Panc1 (cell line): ENCODE measurements at regions not wholly inside any gene's neighbourhood (a gene's known extent, or its start where the extent isn't known, plus 50 kb on each side); places are given as distances from the start of the nearest gene placed in this dataset.

Experiments
- ATAC-seq: fragments of 200-7000 bp; cut with Tn5 transposase; 2 replicates; pipeline ENCODE4 v1.9.1; 2020; ENCODE audit warnings: mild to moderate bottlenecking, moderate library complexity
- BruUV-seq: library from RNA; stranded (reverse); fragments of 400-500 nt; replicated peaks from 2 replicates; lab custom pipeline; 2021; lab: Mats Ljungman, UMichigan
- CTCF ChIA-PET: fragments of 300-600 bp; sonication (Branson Sonifier 250); formaldehyde crosslinking; loops from one replicate; lab custom pipeline; 2022; ENCODE audit warnings: antibody characterized with exemption; lab: Charles Lee
- POLR2A ChIA-PET: fragments of 300-600 bp; sonication (Branson Sonifier 250); formaldehyde crosslinking; loops from one replicate; lab custom pipeline; 2022; ENCODE audit warnings: antibody characterized with exemption; lab: Charles Lee
- DNase-seq: peaks from one replicate; pipeline ENCODE4 v3.0.0-alpha.2; 2010; ENCODE audit warnings: low read depth, low spot score
- H3K27ac ChIP-seq: 2 replicates; pipeline ENCODE4 v1.5.1; 2011; ENCODE audit warnings: mild to moderate bottlenecking, low read length, inconsistent platforms
- H3K27me3 ChIP-seq: fragments of 200-500 bp; sonication (Bioruptor generic); 2 replicates; pipeline ENCODE4 v1.6.0; 2014; ENCODE audit warnings: low read length, inconsistent platforms; ENCODE audit not compliant: control insufficient read depth, insufficient read depth
- H3K36me3 ChIP-seq: fragments of 200-500 bp; sonication (Bioruptor generic); 2 replicates; pipeline ENCODE4 v1.5.1; 2014; ENCODE audit warnings: inconsistent platforms, mild to moderate bottlenecking, low read length, moderate library complexity; ENCODE audit not compliant: control insufficient read depth, insufficient read depth
- H3K4me1 ChIP-seq: 2 replicates; pipeline ENCODE4 v1.5.1; 2011; ENCODE audit warnings: inconsistent platforms, mild to moderate bottlenecking, low read length, moderate library complexity; ENCODE audit not compliant: control insufficient read depth, insufficient read depth
- H3K4me3 ChIP-seq, 2 experiments: 2 replicates each; pipeline ENCODE4 v1.5.1; 2011 to 2012; ENCODE audit warnings: low read depth in 2 of 2, low read length in 2 of 2, mild to moderate bottlenecking in 2 of 2, inconsistent platforms in 1 of 2, moderate library complexity in 1 of 2
- H3K9me3 ChIP-seq: fragments of 200-500 bp; sonication (Bioruptor generic); 2 replicates; pipeline ENCODE4 v1.5.1; 2014; ENCODE audit warnings: low read depth, mild to moderate bottlenecking, inconsistent platforms, low read length, moderate library complexity; ENCODE audit not compliant: control insufficient read depth, insufficient read depth
- POLR2AphosphoS5 ChIP-seq: IDR thresholded peaks from 2 replicates; pipeline ENCODE4 v1.6.1; 2012; ENCODE audit warnings: mild to moderate bottlenecking, low read depth, low read length, moderate library complexity
- SIN3A ChIP-seq: IDR thresholded peaks from 2 replicates; pipeline ENCODE4 v1.6.1; 2012; ENCODE audit warnings: low read depth, mild to moderate bottlenecking, low read length, moderate library complexity, borderline replicate concordance; ENCODE audit not compliant: insufficient read depth
- TCF7L2 ChIP-seq: IDR thresholded peaks from 2 replicates; pipeline ENCODE4 v1.6.1; 2011; ENCODE audit warnings: mild to moderate bottlenecking, low read depth, low read length, inconsistent platforms
- in situ Hi-C: cut with HindIII; loops from 2 replicates; pipeline ENCODE4 v1.10.0; 2016; ENCODE audit warnings: low sequenced_read_pairs, low pct_unique_long_range_greater_than_20kb
- intact Hi-C: fragments of 100-400 bp; cut with micrococcal nuclease; formaldehyde crosslinking; loops from one replicate; pipeline ENCODE4 v1.10.0; 2022; ENCODE audit not compliant: unreplicated experiment
- TF ChIP-seq, protein P1 (sequence below), 2 experiments: IDR thresholded peaks; 2 replicates each; pipeline ENCODE4 v1.6.1; 2011 to 2012; ENCODE audit warnings: low read depth in 2 of 2, control low read depth in 1 of 2, low read length in 1 of 2, mild to moderate bottlenecking in 1 of 2, moderate library complexity in 1 of 2; ENCODE audit not compliant: insufficient read depth in 1 of 2
- TF ChIP-seq, protein P2 (sequence below): fragments of 450-650 bp; IDR thresholded peaks from 2 replicates; pipeline ENCODE4 v1.5.1; 2017; ENCODE audit warnings: mild to moderate bottlenecking

DNA sequence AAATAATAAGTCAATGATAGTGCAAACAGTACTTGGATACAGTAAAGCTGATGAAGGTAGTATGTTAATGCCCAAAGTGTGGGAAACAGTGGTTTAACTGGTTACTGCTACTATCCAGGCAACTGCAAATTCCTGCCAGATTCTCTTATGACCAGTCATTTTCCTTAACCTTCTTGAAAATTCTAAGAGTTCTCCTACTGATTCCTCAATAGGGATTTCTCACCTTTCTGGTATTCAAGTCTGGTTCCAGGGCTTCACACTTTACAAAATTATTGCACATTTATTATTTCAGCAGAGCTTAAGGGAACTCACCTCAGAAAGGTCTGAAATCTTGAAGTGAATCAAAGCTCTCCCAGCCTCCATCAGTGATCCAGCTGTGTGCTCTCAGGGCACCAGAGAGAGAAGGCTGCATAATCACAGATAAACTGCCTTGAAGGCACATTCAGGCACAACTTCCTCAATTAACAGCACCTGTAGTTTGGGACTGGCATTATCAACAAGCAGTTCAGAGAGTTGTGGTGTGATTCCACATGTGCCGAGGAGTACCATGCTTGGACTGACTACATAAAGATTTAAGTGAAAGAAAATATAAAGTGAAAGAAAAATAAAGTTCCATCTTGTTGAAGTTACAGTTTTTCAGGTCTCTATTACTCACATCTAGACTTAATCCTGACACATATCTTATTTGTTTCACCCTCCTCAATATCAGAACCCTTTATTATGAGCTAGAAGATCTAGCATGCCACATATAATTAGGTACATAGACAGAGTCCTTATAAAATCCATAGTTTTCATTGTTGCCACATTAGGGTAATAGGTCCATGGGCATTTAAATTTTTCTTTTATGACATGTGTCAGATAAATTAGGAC, 59.5 kb upstream of the TIPARP start:
- Histone ChIP-seq H3K27me3 (no peaks in the 10 kb centered on the region), H3K4me3 (no peak overlapping the region), H3K27ac (no peak overlapping the region), H3K36me3 (no peaks in the 10 kb centered on the region), H3K4me1 (no peaks in the 10 kb centered on the region), H3K9me3 (no peaks in the 10 kb centered on the region)
- intact Hi-C loops, result no loop called here
- TF ChIP-seq, protein P1, sequence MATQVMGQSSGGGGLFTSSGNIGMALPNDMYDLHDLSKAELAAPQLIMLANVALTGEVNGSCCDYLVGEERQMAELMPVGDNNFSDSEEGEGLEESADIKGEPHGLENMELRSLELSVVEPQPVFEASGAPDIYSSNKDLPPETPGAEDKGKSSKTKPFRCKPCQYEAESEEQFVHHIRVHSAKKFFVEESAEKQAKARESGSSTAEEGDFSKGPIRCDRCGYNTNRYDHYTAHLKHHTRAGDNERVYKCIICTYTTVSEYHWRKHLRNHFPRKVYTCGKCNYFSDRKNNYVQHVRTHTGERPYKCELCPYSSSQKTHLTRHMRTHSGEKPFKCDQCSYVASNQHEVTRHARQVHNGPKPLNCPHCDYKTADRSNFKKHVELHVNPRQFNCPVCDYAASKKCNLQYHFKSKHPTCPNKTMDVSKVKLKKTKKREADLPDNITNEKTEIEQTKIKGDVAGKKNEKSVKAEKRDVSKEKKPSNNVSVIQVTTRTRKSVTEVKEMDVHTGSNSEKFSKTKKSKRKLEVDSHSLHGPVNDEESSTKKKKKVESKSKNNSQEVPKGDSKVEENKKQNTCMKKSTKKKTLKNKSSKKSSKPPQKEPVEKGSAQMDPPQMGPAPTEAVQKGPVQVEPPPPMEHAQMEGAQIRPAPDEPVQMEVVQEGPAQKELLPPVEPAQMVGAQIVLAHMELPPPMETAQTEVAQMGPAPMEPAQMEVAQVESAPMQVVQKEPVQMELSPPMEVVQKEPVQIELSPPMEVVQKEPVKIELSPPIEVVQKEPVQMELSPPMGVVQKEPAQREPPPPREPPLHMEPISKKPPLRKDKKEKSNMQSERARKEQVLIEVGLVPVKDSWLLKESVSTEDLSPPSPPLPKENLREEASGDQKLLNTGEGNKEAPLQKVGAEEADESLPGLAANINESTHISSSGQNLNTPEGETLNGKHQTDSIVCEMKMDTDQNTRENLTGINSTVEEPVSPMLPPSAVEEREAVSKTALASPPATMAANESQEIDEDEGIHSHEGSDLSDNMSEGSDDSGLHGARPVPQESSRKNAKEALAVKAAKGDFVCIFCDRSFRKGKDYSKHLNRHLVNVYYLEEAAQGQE (IDR thresholded peaks at IDR 0.05; ENCODE audit: insufficient read depth in 1 of 2, low read depth in 2 of 2, low read length in 1 of 2), result no peak
- TF ChIP-seq TCF7L2 (no peak), POLR2AphosphoS5 (no peak), SIN3A (no peak)
- TF ChIP-seq, protein P2, sequence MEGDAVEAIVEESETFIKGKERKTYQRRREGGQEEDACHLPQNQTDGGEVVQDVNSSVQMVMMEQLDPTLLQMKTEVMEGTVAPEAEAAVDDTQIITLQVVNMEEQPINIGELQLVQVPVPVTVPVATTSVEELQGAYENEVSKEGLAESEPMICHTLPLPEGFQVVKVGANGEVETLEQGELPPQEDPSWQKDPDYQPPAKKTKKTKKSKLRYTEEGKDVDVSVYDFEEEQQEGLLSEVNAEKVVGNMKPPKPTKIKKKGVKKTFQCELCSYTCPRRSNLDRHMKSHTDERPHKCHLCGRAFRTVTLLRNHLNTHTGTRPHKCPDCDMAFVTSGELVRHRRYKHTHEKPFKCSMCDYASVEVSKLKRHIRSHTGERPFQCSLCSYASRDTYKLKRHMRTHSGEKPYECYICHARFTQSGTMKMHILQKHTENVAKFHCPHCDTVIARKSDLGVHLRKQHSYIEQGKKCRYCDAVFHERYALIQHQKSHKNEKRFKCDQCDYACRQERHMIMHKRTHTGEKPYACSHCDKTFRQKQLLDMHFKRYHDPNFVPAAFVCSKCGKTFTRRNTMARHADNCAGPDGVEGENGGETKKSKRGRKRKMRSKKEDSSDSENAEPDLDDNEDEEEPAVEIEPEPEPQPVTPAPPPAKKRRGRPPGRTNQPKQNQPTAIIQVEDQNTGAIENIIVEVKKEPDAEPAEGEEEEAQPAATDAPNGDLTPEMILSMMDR, result no peak
- DNase-seq, result no peak
- POLR2A ChIA-PET, result no interaction called here
- ATAC-seq, result no peak
- no TSS peak for BruUV-seq
- in situ Hi-C loops, result no loop called here
- CTCF ChIA-PET, result no interaction called here

- CTCF ChIA-PET, result no interaction called here
- Histone ChIP-seq H3K27me3 (no peaks in the 10 kb centered on the region), H3K36me3 (no peaks in the 10 kb centered on the region), H3K27ac (no peak overlapping the region), H3K4me1 (no peaks in the 10 kb centered on the region), H3K9me3 (no peaks in the 10 kb centered on the region), H3K4me3 (no peak overlapping the region)
- in situ Hi-C loops (no loop called here), intact Hi-C loops (no loop called here)
- POLR2A ChIA-PET, result no interaction called here
- ATAC-seq, result no peak
- TF ChIP-seq, protein P2, result no peak
- no peak for TF ChIP-seq SIN3A
- TF ChIP-seq POLR2AphosphoS5, result no peak
- TF ChIP-seq TCF7L2, result no peak
- DNase-seq, result no peak
- no TSS peak for BruUV-seq
These were observed 58.0 kb upstream of the SSR3 start for GRCh38 chr3:156612903-156613302.
